GM21528 (cell line): ENCODE measurements at regions not wholly inside any gene's neighbourhood (a gene's known extent, or its start where the extent isn't known, plus 50 kb on each side); places are given as distances from the start of the nearest gene placed in this dataset.

Source experiments
- ATAC-seq: cut with Tn5 transposase; IDR thresholded peaks from one replicate; pipeline ENCODE4 v1.9.1; 2021; ENCODE audit warnings: mild to moderate bottlenecking, moderate library complexity; ENCODE audit not compliant: unreplicated experiment, low FRiP score

- no peak for ATAC-seq
Observed at GRCh38 chr5:20604992-20605391, 617.0 kb upstream of the CDH18 start.

GRCh38 chr5:20601678-20602100, 613.7 kb upstream of the CDH18 start:
- no peak for ATAC-seq

GRCh38 chr5:20590356-20590755, 602.4 kb upstream of the CDH18 start:
- no peak for ATAC-seq

- ATAC-seq: no peak
Observed at GRCh38 chr5:20575571-20575970, 587.6 kb upstream of the CDH18 start.

- no peak for ATAC-seq
Observed at GRCh38 chr5:20574576-20574975, 586.6 kb upstream of the CDH18 start.

- ATAC-seq: no peak
Observed at GRCh38 chr5:20572614-20573013, 584.6 kb upstream of the CDH18 start.

- ATAC-seq: no peak
Observed at GRCh38 chr5:20570486-20570885, 582.5 kb upstream of the CDH18 start.

- ATAC-seq: no peak
Observed at GRCh38 chr5:20562544-20562943, 574.5 kb upstream of the CDH18 start.

GRCh38 chr5:20559845-20560244, 571.8 kb upstream of the CDH18 start:
- ATAC-seq: no peak

- ATAC-seq: no peak
Observed at GRCh38 chr5:20556115-20556763, 568.2 kb upstream of the CDH18 start.

GRCh38 chr5:20555034-20555433, 567.0 kb upstream of the CDH18 start:
- no peak for ATAC-seq

GRCh38 chr5:20554001-20554400, 566.0 kb upstream of the CDH18 start:
- ATAC-seq: no peak

GRCh38 chr5:20537911-20538703, 550.1 kb upstream of the CDH18 start:
- ATAC-seq: no peak

- no peak for ATAC-seq
Observed at GRCh38 chr5:20536813-20537212, 548.8 kb upstream of the CDH18 start.

- no peak for ATAC-seq
Observed at GRCh38 chr5:20536341-20536740, 548.3 kb upstream of the CDH18 start.

GRCh38 chr5:20528471-20528870, 540.5 kb upstream of the CDH18 start:
- no peak for ATAC-seq

GRCh38 chr5:20524991-20525529, 537.1 kb upstream of the CDH18 start:
- no peak for ATAC-seq

GRCh38 chr5:20522905-20523482, 535.0 kb upstream of the CDH18 start:
- no peak for ATAC-seq

- no peak for ATAC-seq
Observed at GRCh38 chr5:20515606-20516005, 527.6 kb upstream of the CDH18 start.

GRCh38 chr5:20514145-20514544, 526.1 kb upstream of the CDH18 start:
- ATAC-seq: no peak

GRCh38 chr5:20500546-20500945, 512.5 kb upstream of the CDH18 start:
- ATAC-seq: no peak
